IPS-18c (cell line): ENCODE measurements at regions not wholly inside any gene's neighbourhood (a gene's known extent, or its start where the extent isn't known, plus 50 kb on each side); places are given as distances from the start of the nearest gene placed in this dataset.
"Not testable (repeated sequence)": the region's sequence is repeated elsewhere in the genome, so short reads cannot be mapped to it uniquely, and the experiment has no call there.

Experiments used
- H3K4me3 ChIP-seq: 2 replicates; pipeline ENCODE4 v1.7.0; 2013; ENCODE audit warnings: low read depth, mild to moderate bottlenecking, low read length, moderate library complexity; ENCODE audit not compliant: insufficient read depth
- H3K9me3 ChIP-seq: one replicate; pipeline ENCODE4 v1.6.1; 2013; ENCODE audit warnings: mild to moderate bottlenecking, low read length, moderate library complexity; ENCODE audit not compliant: control insufficient read depth, insufficient read depth

DNA sequence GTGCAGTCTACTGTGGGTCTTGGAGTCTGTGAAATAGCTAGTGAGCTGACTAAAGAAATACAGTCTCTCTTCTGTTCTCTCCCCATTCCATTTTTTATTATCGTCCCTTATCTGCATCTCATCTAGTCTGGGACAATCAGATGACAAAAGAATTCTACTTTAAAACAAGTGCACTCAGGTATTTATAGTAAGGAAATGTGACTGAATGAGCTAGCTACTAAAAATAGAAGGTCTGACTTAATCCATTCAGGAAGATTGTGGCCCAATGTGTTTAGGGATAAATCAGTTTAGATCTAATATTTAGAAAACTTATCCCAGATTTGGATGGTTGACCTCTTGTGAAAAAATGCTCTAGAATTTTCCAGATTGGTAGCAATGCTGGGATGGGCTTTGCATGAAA is 126.8 kb upstream of the NRXN3 start:
- H3K9me3 ChIP-seq: no peaks in the 10 kb centered on the region
- H3K4me3 ChIP-seq: no peak overlapping the region

GRCh38 chr14:78048120-78048519 is 122.1 kb upstream of the NRXN3 start:
- Histone ChIP-seq H3K4me3 (no peak overlapping the region), H3K9me3 (no peaks in the 10 kb centered on the region)

DNA sequence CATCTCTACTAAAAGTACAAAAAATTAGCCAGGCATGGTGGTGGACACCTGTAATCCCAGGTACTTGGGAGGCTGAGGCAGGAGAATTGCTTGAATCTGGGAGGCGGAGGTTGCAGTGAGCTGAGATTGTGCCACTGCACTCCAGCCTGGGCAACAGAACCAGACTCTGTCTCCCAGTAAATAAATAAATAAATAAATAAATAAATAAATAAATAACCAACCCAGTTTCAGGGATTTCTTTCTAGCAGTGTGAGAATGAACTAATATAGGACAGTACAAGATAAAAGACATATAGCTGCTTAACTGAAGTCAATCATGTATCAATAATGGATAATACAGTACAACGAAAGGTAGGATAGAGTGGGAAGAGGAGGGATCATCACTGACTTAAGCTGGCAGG is 113.3 kb upstream of the NRXN3 start:
- H3K9me3 ChIP-seq, H3K4me3 ChIP-seq: not testable (repeated sequence)

- Histone ChIP-seq H3K4me3 (no peak overlapping the region), H3K9me3 (no peaks in the 10 kb centered on the region)
These were observed 99.8 kb upstream of the NRXN3 start for GRCh38 chr14:78070344-78070743.

GRCh38 chr14:78071016-78071549 is 99.1 kb upstream of the NRXN3 start:
- H3K9me3 ChIP-seq: no peaks in the 10 kb centered on the region
- H3K4me3 ChIP-seq: no peak overlapping the region

DNA sequence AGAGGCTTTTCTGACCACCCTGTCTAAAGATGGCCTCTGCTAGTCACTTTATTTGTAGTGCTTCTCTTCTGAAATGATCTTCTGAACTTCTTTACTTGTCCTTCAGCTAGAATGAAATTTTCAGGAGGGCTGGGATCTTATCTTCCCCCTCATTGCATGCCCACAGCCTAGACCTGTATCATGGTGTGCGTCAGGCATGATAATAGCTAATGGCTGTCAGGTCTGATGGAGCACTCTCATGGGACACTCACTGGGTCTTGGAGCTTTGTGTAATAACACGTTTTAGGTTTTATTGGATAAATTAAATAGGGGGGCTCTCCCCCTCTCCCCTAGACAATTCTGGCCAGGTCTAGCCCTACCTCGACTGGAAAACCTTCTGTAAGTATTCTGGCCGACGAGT is 97.1 kb upstream of the NRXN3 start:
- no peak overlapping the region for H3K4me3 ChIP-seq
- H3K9me3 ChIP-seq: no peaks in the 10 kb centered on the region

- no peak overlapping the region for H3K4me3 ChIP-seq
- H3K9me3 ChIP-seq: no peaks in the 10 kb centered on the region
These were observed 95.6 kb upstream of the NRXN3 start for GRCh38 chr14:78074561-78074960.

DNA sequence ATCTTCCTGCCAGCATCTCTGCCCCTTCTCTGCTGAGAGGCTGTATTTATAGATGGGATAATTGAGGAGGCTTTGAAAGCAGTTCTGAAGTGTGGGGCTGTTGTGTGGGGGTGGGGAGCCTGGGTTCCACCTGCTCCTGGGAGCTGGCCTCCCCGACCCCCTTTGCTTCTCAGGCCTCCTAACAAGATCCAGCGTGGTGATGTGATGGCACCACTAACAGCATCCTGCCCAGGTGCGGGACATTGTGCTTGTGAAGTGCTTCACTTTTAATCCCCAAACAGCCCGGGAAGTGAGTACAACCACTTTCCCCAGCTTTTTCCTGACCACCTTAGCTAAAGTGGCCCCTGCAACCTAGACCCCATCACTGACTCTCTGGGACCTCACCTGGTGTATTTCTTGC is 95.1 kb upstream of the NRXN3 start:
- Histone ChIP-seq H3K9me3 (no peaks in the 10 kb centered on the region), H3K4me3 (no peak overlapping the region)

GRCh38 chr14:78075555-78076277 is 94.5 kb upstream of the NRXN3 start:
- no peaks in the 10 kb centered on the region for H3K9me3 ChIP-seq
- no peak overlapping the region for H3K4me3 ChIP-seq

DNA sequence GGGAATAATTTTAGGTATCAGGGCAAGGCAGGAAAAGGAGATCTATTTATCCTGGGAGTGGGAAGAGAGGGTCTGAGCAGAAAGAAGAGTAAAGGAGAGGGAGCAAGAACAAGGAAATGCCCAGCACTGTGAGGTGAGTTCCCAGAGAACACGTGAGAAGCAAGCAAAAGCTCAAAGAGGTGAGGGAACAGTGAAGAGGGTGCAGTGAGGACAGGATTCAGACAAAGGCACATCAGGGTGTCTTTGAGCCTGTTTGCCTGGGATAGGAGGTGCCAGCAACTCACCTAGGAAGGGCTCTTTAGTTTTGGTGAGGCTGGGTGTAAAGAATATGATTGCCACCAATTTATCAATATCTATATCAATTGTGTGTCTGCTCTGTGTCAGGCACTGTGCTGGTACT is 88.9 kb upstream of the NRXN3 start:
- no peak overlapping the region for H3K4me3 ChIP-seq
- no peaks in the 10 kb centered on the region for H3K9me3 ChIP-seq

GRCh38 chr14:78083837-78084236 is 86.3 kb upstream of the NRXN3 start:
- H3K4me3 ChIP-seq: no peak overlapping the region

GRCh38 chr14:78086342-78086741 is 83.8 kb upstream of the NRXN3 start:
- Histone ChIP-seq H3K9me3 (no peaks in the 10 kb centered on the region), H3K4me3 (no peak overlapping the region)

More at GRCh38 chr14:78083837-78084236, 86.3 kb upstream of the NRXN3 start:
- H3K9me3 ChIP-seq: no peaks in the 10 kb centered on the region

GRCh38 chr14:78088916-78089315 is 81.3 kb upstream of the NRXN3 start:
- Histone ChIP-seq H3K4me3 (no peak overlapping the region), H3K9me3 (no peaks in the 10 kb centered on the region)

DNA sequence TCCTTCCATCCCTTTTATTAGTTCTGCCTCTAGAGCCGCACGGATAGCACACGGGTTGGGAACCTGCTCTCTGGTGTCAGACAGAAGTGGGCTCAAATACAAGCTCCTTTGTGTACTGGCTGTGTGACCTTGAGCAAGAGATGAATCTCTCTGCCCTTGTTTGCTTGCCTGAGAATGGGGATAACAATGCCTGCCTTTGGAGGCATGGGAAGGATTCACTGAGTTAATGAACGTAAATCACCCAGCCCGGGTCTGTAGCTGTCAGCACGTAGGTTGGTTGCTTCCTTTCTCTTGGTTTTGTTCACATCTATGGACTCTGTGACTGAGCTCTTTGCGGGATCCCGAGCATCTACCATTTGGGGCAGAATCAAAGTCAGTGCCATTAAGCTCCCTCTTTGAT is 79.3 kb upstream of the NRXN3 start:
- H3K4me3 ChIP-seq: no peak overlapping the region
- no peaks in the 10 kb centered on the region for H3K9me3 ChIP-seq

DNA sequence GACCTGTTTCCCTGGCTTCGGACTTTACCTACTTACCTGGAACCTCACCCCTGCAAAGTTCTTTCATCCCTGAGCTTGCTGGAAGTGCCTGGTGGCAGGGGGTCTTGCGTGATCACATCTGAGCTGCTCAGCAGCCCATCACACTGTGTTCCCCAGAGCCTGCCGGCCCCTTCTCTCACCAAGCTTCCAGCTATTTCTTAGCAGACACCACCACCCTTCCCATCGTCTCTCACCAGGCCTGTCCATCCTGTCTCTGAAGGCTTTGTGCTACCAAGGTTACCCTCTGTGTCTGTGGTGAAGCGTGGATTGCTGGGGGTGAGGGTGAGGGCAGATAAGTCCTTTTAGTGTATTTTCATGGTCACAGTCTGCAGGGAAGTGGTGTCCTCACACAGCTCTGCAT is 78.8 kb upstream of the NRXN3 start:
- Histone ChIP-seq H3K4me3 (no peak overlapping the region), H3K9me3 (no peaks in the 10 kb centered on the region)

GRCh38 chr14:78092040-78092439 is 78.1 kb upstream of the NRXN3 start:
- Histone ChIP-seq H3K9me3 (peaks cover 2% of the 10 kb centered on the region), H3K4me3 (no peak overlapping the region)

- Histone ChIP-seq H3K9me3 (no peaks in the 10 kb centered on the region), H3K4me3 (no peak overlapping the region)
These were observed 66.9 kb upstream of the NRXN3 start for GRCh38 chr14:78103271-78103670.

GRCh38 chr14:78104160-78104559 is 66.0 kb upstream of the NRXN3 start:
- no peak overlapping the region for H3K4me3 ChIP-seq
- H3K9me3 ChIP-seq: no peaks in the 10 kb centered on the region

GRCh38 chr14:78104655-78105054 is 65.5 kb upstream of the NRXN3 start:
- no peaks in the 10 kb centered on the region for H3K9me3 ChIP-seq
- H3K4me3 ChIP-seq: no peak overlapping the region
